CD4-positive, alpha-beta T cell treated with Interleukin-12 subunit alpha and Interleukin-12 subunit beta, for 1 hour (primary cell): ENCODE measurements at regions not wholly inside any gene's neighbourhood (a gene's known extent, or its start where the extent isn't known, plus 50 kb on each side); places are given as distances from the start of the nearest gene placed in this dataset.

Experiments used
- DNase-seq: peaks from one replicate; pipeline ENCODE4 v3.0.0-alpha.2; 2020

GRCh38 chr9:117945286-117945685 lies 241.1 kb downstream of the TLR4 start:
- DNase-seq: no peak

GRCh38 chr9:117951127-117951526 lies 246.9 kb downstream of the TLR4 start:
- no peak for DNase-seq

GRCh38 chr9:117952581-117952980 lies 248.4 kb downstream of the TLR4 start:
- no peak for DNase-seq

- DNase-seq: no peak
Measured at GRCh38 chr9:117957267-117957666, 253.1 kb downstream of the TLR4 start.

- DNase-seq: no peak
Measured at GRCh38 chr9:117958726-117959125, 254.5 kb downstream of the TLR4 start.

GRCh38 chr9:117963493-117964090 lies 259.4 kb downstream of the TLR4 start:
- no peak for DNase-seq

- no peak for DNase-seq
Measured at GRCh38 chr9:117970276-117971050, 266.3 kb downstream of the TLR4 start.

- DNase-seq: no peak
Measured at GRCh38 chr9:117974108-117974507, 269.9 kb downstream of the TLR4 start.

GRCh38 chr9:117979914-117980313 lies 275.7 kb downstream of the TLR4 start:
- DNase-seq: no peak

- DNase-seq: no peak
Measured at GRCh38 chr9:117987945-117988344, 283.7 kb downstream of the TLR4 start.

- no peak for DNase-seq
Measured at GRCh38 chr9:117992006-117992405, 287.8 kb downstream of the TLR4 start.

GRCh38 chr9:118000581-118000980 lies 296.4 kb downstream of the TLR4 start:
- no peak for DNase-seq

- no peak for DNase-seq
Measured at GRCh38 chr9:118003240-118003639, 299.0 kb downstream of the TLR4 start.

- DNase-seq: no peak
Measured at GRCh38 chr9:118008246-118008645, 304.0 kb downstream of the TLR4 start.

GRCh38 chr9:118009614-118010013 lies 305.4 kb downstream of the TLR4 start:
- DNase-seq: no peak

GRCh38 chr9:118017607-118018122 lies 313.5 kb downstream of the TLR4 start:
- DNase-seq: no peak

- DNase-seq: no peak
Measured at GRCh38 chr9:118023644-118024043, 319.4 kb downstream of the TLR4 start.

- no peak for DNase-seq
Measured at GRCh38 chr9:118028225-118028624, 324.0 kb downstream of the TLR4 start.

GRCh38 chr9:118029425-118029824 lies 325.2 kb downstream of the TLR4 start:
- no peak for DNase-seq

GRCh38 chr9:118034701-118035100 lies 330.5 kb downstream of the TLR4 start:
- DNase-seq: no peak

- DNase-seq: no peak
Measured at GRCh38 chr9:118038713-118039112, 334.5 kb downstream of the TLR4 start.

GRCh38 chr9:118058227-118058626 lies 354.0 kb downstream of the TLR4 start:
- DNase-seq: no peak

- DNase-seq: no peak
Measured at GRCh38 chr9:118059484-118060278, 355.5 kb downstream of the TLR4 start.

- no peak for DNase-seq
Measured at GRCh38 chr9:118083161-118083560, 379.0 kb downstream of the TLR4 start.
